ENCODE measurements at regions not wholly inside any gene's neighbourhood (a gene's known extent, or its start where the extent isn't known, plus 50 kb on each side); places are given as distances from the start of the nearest gene placed in this dataset.
"Not testable (repeated sequence)": the region's sequence is repeated elsewhere in the genome, so short reads cannot be mapped to it uniquely, and the experiment has no call there.

- DNase-seq (ENCODE audit: low spot score) = no peak
Observed at GRCh38 chr4:27964095-27964494, 1103.5 kb downstream of the STIM2 start.

GRCh38 chr4:27966664-27967063, 1106.0 kb downstream of the STIM2 start:
- no peak for DNase-seq (ENCODE audit: low spot score)

GRCh38 chr4:27973056-27973455, 1112.4 kb downstream of the STIM2 start:
- no peak for DNase-seq (ENCODE audit: low spot score)

GRCh38 chr4:27973700-27974099, 1113.1 kb downstream of the STIM2 start:
- no peak for DNase-seq (ENCODE audit: low spot score)

- no peak for DNase-seq (ENCODE audit: low spot score)
Observed at GRCh38 chr4:27974339-27974738, 1113.7 kb downstream of the STIM2 start.

- not testable (repeated sequence) for DNase-seq (ENCODE audit: low spot score)
Observed at GRCh38 chr4:27974881-27975280, 1114.2 kb downstream of the STIM2 start.

- DNase-seq (ENCODE audit: low spot score) = not testable (repeated sequence)
Observed at GRCh38 chr4:27978427-27979109, 1117.9 kb downstream of the STIM2 start.

- DNase-seq (ENCODE audit: low spot score) = no peak
Observed at GRCh38 chr4:27985522-27985921, 1124.9 kb downstream of the STIM2 start.

- DNase-seq (ENCODE audit: low spot score) = no peak
Observed at GRCh38 chr4:27986476-27986875, 1125.8 kb downstream of the STIM2 start.

- no peak for DNase-seq (ENCODE audit: low spot score)
Observed at GRCh38 chr4:28001698-28002097, 1141.1 kb downstream of the STIM2 start.

- no peak for DNase-seq (ENCODE audit: low spot score)
Observed at GRCh38 chr4:28004520-28004919, 1143.9 kb downstream of the STIM2 start.

GRCh38 chr4:28006021-28006420, 1145.4 kb downstream of the STIM2 start:
- no peak for DNase-seq (ENCODE audit: low spot score)

GRCh38 chr4:28007693-28008092, 1147.1 kb downstream of the STIM2 start:
- no peak for DNase-seq (ENCODE audit: low spot score)

GRCh38 chr4:28009541-28009940, 1148.9 kb downstream of the STIM2 start:
- no peak for DNase-seq (ENCODE audit: low spot score)

- no peak for DNase-seq (ENCODE audit: low spot score)
Observed at GRCh38 chr4:28010577-28011240, 1150.1 kb downstream of the STIM2 start.

GRCh38 chr4:28014469-28014868, 1153.8 kb downstream of the STIM2 start:
- no peak for DNase-seq (ENCODE audit: low spot score)

GRCh38 chr4:28015996-28016395, 1155.4 kb downstream of the STIM2 start:
- DNase-seq (ENCODE audit: low spot score) = no peak

GRCh38 chr4:28038253-28038652, 1177.6 kb downstream of the STIM2 start:
- DNase-seq (ENCODE audit: low spot score) = not testable (repeated sequence)

GRCh38 chr4:28062562-28062961, 1201.9 kb downstream of the STIM2 start:
- DNase-seq (ENCODE audit: low spot score) = no peak

- no peak for DNase-seq (ENCODE audit: low spot score)
Observed at GRCh38 chr4:28073860-28074555, 1213.4 kb downstream of the STIM2 start.

GRCh38 chr4:28075401-28075956, 1214.8 kb downstream of the STIM2 start:
- DNase-seq (ENCODE audit: low spot score) = no peak

- DNase-seq (ENCODE audit: low spot score) = not testable (repeated sequence)
Observed at GRCh38 chr4:28077203-28077602, 1216.6 kb downstream of the STIM2 start.
